AG08396 (cell line): ENCODE measurements at regions not wholly inside any gene's neighbourhood (a gene's known extent, or its start where the extent isn't known, plus 50 kb on each side); places are given as distances from the start of the nearest gene placed in this dataset.
"Not testable (repeated sequence)": the region's sequence is repeated elsewhere in the genome, so short reads cannot be mapped to it uniquely, and the experiment has no call there.

Source experiments
- DNase-seq: peaks from one replicate; pipeline ENCODE4 v3.0.0; 2012; ENCODE audit warnings: low spot score, mixed read lengths

- DNase-seq, result no peak
These were observed 365.8 kb upstream of the RND3 start for GRCh38 chr2:150853263-150853662.

GRCh38 chr2:150850641-150851040, 363.2 kb upstream of the RND3 start:
- DNase-seq, result no peak

DNA sequence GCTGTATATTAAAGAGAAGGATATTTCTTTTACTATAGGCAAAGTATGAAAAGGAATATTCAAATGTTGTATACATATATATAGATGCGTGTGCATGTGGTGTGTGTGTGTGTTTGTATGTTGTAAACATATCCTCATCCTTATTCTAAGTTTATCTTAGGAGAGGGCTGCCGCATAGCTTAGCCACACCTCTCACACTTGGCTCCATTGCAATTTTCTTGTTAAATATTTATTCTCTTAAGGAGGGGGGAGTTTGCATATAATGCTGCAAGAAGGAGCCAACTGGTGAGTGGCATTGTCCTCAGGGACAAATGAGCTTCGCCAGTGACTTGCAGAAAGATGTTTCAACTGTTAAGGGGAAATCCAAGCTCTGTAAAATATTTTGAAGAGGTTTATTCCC, 360.1 kb upstream of the RND3 start:
- DNase-seq, result no peak

DNA sequence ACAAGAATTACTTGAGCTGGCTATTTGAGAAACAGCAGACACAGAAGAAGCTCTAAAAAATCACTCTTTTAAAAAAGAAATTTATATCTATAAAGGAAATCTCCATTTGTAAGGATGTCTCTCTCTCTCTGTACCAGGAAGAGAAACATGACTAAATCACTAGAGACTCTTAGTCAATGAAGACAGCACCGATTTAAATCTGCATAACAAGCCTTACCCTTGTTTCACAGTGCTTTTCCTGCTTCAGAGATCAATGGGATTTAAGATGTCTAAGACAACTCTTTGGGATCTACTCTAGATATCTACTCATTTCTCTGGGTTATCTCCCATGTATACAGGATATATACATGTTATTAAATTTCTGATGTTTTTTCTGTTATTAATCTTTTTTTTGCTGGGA, 359.2 kb upstream of the RND3 start:
- DNase-seq, result no peak

GRCh38 chr2:150832686-150833085, 345.2 kb upstream of the RND3 start:
- peak; percentile 9 for DNase-seq

GRCh38 chr2:150824118-150824517, 336.7 kb upstream of the RND3 start:
- no peak for DNase-seq

- no peak for DNase-seq
These were observed 330.0 kb upstream of the RND3 start for GRCh38 chr2:150817422-150817821.

GRCh38 chr2:150812664-150813367, 325.3 kb upstream of the RND3 start:
- DNase-seq, result no peak

GRCh38 chr2:150812066-150812465, 324.6 kb upstream of the RND3 start:
- no peak for DNase-seq

DNA sequence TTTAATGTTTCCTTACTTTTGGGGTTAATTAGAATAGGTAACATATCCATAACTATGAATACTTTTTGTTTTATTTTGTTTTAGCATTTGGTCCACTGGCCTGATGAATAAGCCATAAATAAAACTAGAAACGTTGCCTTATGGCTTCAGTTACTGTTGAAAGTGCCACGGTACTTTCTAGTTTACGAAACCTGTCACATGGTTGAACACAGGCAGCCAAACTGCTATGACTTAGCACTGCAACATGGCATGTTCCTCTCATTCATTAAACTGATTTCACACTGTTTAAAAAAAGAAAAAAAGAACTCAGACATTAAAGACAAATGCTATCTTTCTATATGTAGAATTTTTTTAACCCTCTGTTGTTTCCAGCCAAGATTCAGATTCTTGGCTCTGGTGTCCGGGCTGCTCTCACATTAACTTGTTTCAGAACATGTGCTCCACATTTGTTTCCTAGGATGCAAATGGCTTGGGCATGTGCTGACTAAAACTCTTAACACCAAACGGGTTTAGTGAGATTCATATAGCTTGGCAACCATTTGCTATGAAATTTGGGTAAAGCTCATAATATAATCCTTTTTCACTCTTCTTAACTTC, 323.9 kb upstream of the RND3 start:
- DNase-seq, result peak; percentile 16

DNA sequence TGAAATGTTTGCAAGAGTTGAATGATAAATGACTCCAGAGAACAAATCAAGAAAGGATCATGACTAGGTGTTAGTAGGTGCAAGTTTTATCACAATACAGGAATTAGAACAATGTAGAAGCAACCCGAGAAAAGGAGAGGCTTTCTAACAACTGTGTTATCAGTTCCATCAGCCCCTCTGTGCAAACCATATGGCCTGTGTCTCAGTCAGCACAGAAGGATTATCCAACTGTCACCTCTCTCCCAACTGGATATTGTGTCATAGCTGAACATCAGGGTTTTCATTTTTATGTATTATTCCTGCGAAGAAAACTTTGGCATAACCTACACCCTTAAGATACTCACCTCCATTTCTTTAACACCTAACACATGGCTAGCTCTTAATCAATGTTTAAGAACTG, 321.6 kb upstream of the RND3 start:
- no peak for DNase-seq

DNA sequence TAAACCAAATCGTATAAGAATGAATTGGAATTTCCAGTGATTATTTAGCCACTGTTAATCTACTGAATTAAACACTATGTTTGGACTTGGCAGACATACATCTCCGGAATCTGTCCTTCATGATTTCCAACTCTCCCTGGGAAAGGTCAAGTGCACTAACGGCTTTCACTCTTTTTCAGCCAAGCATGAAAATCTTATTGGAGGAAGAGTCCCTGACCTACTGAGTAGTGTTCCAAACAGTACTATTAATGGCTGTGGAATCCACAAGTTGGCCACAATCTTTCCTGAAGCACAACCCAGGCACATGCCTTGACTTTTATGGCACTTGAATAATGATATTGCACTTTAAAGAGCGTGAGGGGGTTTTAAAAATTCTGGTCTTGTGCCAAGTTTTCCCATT, 318.9 kb upstream of the RND3 start:
- no peak for DNase-seq

- no peak for DNase-seq
These were observed 316.4 kb upstream of the RND3 start for GRCh38 chr2:150803689-150804398.

- no peak for DNase-seq
These were observed 315.2 kb upstream of the RND3 start for GRCh38 chr2:150802635-150803034.

DNA sequence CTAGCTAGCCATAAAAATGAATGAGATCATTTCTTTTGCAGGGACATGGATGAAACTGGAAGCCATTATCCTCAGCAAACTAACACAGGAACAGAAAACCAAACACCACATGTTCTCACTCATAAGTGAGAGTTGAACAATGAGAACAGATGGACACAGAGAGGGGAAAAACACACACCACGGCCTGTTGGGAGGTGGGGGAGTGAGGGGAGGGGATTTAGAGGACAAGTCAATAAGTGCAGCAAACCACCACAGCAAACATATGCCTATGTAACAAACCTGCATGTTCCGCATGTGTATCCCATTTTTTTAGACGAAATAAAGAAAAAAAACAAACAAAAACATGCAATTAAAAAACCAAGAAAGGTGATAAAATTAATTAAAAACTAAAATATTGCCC, 308.8 kb upstream of the RND3 start:
- DNase-seq, result not testable (repeated sequence)

DNA sequence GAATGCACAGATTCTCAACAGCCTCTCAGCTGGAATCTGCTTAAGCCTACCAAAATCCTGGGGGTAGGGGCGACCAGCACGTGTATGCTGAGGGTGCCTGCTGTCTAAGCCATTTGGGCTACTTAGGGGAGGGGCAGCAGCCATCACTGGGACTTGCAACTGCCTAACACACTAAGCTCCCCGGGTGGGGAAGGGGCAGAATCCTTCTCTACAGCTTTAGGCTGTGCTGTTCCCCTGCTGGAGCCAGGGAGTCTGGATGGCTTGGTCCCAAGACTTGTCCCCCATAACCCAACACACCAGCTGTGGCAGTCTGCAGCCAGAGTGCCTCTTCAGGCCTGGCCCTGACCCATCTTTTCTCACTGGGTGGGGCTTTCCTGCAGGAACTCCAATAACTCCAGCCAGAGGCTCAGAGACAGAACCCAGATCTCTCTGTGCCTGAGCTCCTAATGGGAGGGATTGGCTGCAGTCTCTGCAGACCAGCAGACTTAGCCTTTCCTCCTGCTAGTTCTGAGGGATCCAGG, 305.4 kb upstream of the RND3 start:
- DNase-seq, result no peak

- no peak for DNase-seq
These were observed 304.1 kb upstream of the RND3 start for GRCh38 chr2:150791567-150791966.

GRCh38 chr2:150789376-150789905, 302.0 kb upstream of the RND3 start:
- no peak for DNase-seq

- no peak for DNase-seq
These were observed 301.1 kb upstream of the RND3 start for GRCh38 chr2:150788426-150789140.

DNA sequence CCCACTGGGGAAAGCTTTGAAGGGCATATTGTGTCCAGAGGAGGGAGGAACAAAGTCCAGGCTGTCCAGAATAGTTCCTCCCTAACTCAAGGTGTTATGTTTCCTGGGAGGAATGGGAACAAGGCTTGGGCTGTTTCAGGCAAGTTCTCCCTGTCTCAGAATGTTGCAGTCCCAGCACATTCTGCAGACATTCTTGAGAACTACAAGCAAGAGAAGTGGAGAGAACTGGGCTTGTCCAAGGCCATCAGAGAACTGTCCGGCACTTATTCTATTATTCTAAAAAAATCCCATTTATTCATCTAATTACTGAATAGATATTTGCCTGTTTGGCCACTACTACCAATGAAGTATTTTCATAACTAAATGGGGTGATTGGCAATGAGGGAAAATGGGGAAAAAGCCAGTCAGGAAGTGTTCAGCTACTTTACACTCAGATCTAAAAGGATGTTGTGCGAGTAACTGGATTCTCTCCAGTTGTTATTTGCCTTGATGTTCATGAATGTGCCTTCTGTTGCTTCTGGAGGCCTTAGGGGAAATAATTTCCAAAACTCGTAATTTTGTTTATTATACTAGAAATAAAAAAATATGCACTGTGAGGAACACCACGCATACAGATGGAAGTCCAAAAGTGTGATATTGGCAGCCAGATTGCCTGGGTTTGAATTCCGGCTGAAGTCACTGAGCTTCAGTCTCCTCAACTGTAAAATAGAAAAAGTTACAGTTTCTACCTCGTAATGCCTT, 300.1 kb upstream of the RND3 start:
- DNase-seq, result no peak

GRCh38 chr2:150784389-150784788, 296.9 kb upstream of the RND3 start:
- DNase-seq, result no peak

DNA sequence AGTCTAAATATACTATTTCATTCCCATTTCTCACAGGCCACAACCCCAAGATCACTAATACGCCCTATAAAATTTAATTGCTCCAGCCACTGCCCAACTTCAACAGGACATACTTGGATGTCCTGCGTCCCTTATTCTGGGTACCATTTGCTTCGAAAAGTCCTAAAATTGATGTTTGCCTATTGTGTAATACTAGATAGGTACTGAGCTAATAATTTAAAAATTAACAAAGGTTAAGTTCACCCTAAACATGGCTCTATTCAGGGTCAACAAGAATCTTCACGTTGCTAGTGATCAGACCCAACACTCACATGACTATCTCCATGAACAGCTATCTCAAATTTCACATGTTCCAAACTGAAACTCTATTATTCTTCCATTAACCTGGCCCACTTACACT, 296.4 kb upstream of the RND3 start:
- DNase-seq, result no peak
